Ascending aorta (tissue), 2 donors: ENCODE measurements at regions not wholly inside any gene's neighbourhood (a gene's known extent, or its start where the extent isn't known, plus 50 kb on each side); places are given as distances from the start of the nearest gene placed in this dataset.

Experiments used
- DNase-seq, 2 donors: peaks; one replicate each; pipeline ENCODE4 v3.0.0-alpha.2; 2019; ENCODE audit warnings: low spot score in 2 of 2
- H3K27ac ChIP-seq, 2 donors: fragments of 200-600 bp; sonication (generic); one replicate each; pipeline ENCODE4 v1.5.1; 2016 to 2017; ENCODE audit warnings: mild to moderate bottlenecking in 1 of 2
- H3K27me3 ChIP-seq: fragments of 200-600 bp; sonication (generic); one replicate; pipeline ENCODE4 v1.5.1; 2017
- H3K36me3 ChIP-seq, 2 donors: fragments of 200-600 bp; sonication (generic); one replicate each; pipeline ENCODE4 v1.5.1; 2016
- H3K4me1 ChIP-seq, 2 donors: fragments of 200-600 bp; sonication (generic); one replicate each; pipeline ENCODE4 v1.5.1; 2016 to 2017; ENCODE audit warnings: mild to moderate bottlenecking in 1 of 2
- H3K4me3 ChIP-seq, 2 donors: fragments of 200-600 bp; sonication (generic); one replicate each; pipeline ENCODE4 v1.5.1; 2016 to 2017; ENCODE audit warnings: mild to moderate bottlenecking in 1 of 2
- H3K9me3 ChIP-seq, 2 donors: fragments of 200-600 bp; sonication (generic); one replicate each; pipeline ENCODE4 v1.5.1; 2016
- CTCF ChIP-seq, 3 experiments: fragments of 200-600 bp in 2 of 3; fragments of 450-650 bp in 1 of 3; sonication (generic) in 2 of 3; IDR thresholded peaks; one replicate each; pipeline ENCODE4 v1.5.1; 2016 to 2019; ENCODE audit warnings: antibody characterized with exemption in 3 of 3, mild to moderate bottlenecking in 1 of 3, moderate library complexity in 1 of 3
- intact Hi-C: fragments of 100-400 bp; cut with DNase I; formaldehyde crosslinking; loops from one replicate; pipeline ENCODE4 v1.15.1; 2023

GRCh38 chr7:10257438-10257837 lies 716.2 kb upstream of the PHF14 start:
- H3K27me3 ChIP-seq = no peaks in the 10 kb centered on the region
- no peaks in the 10 kb centered on the region for H3K4me1 ChIP-seq
- intact Hi-C loops = no loop called here
- no peak overlapping the region for H3K4me3 ChIP-seq
- H3K27ac ChIP-seq = no peak overlapping the region
- no peaks in the 10 kb centered on the region for H3K9me3 ChIP-seq
- H3K36me3 ChIP-seq = no peaks in the 10 kb centered on the region
- no peak for TF ChIP-seq CTCF (IDR thresholded peaks at IDR 0.05)
- DNase-seq = no peak

- Histone ChIP-seq H3K9me3 (no peaks in the 10 kb centered on the region), H3K27me3 (no peaks in the 10 kb centered on the region), H3K4me1 (no peaks in the 10 kb centered on the region), H3K4me3 (no peak overlapping the region), H3K27ac (no peak overlapping the region), H3K36me3 (no peaks in the 10 kb centered on the region)
- DNase-seq = no peak
- no peak for TF ChIP-seq CTCF (IDR thresholded peaks at IDR 0.05)
- intact Hi-C loops = no loop called here
Observed at GRCh38 chr7:10266976-10267375, 706.7 kb upstream of the PHF14 start.

GRCh38 chr7:10268034-10268433 lies 705.6 kb upstream of the PHF14 start:
- DNase-seq = no peak
- Histone ChIP-seq H3K36me3 (no peaks in the 10 kb centered on the region), H3K27me3 (no peaks in the 10 kb centered on the region), H3K27ac (no peak overlapping the region), H3K4me1 (no peaks in the 10 kb centered on the region), H3K9me3 (no peaks in the 10 kb centered on the region), H3K4me3 (no peak overlapping the region)
- intact Hi-C loops = no loop called here
- no peak for TF ChIP-seq CTCF (IDR thresholded peaks at IDR 0.05)

- Histone ChIP-seq H3K9me3 (no peaks in the 10 kb centered on the region), H3K36me3 (no peaks in the 10 kb centered on the region), H3K27ac (no peak overlapping the region), H3K27me3 (no peaks in the 10 kb centered on the region), H3K4me1 (no peaks in the 10 kb centered on the region), H3K4me3 (no peak overlapping the region)
- DNase-seq = no peak
- intact Hi-C loops = no loop called here
- TF ChIP-seq CTCF (IDR thresholded peaks at IDR 0.05) = no peak
Observed at GRCh38 chr7:10282909-10283308, 690.8 kb upstream of the PHF14 start.

GRCh38 chr7:10284001-10284400 lies 689.7 kb upstream of the PHF14 start:
- H3K27me3 ChIP-seq = no peaks in the 10 kb centered on the region
- H3K4me3 ChIP-seq = no peak overlapping the region
- intact Hi-C loops = no loop called here
- no peak for DNase-seq
- no peak for TF ChIP-seq CTCF (IDR thresholded peaks at IDR 0.05)
- no peaks in the 10 kb centered on the region for H3K36me3 ChIP-seq
- H3K9me3 ChIP-seq = no peaks in the 10 kb centered on the region
- no peaks in the 10 kb centered on the region for H3K4me1 ChIP-seq
- no peak overlapping the region for H3K27ac ChIP-seq

- no peaks in the 10 kb centered on the region for H3K9me3 ChIP-seq
- no peak for DNase-seq
- no peak overlapping the region for H3K27ac ChIP-seq
- intact Hi-C loops = no loop called here
- TF ChIP-seq CTCF (IDR thresholded peaks at IDR 0.05) = no peak
- H3K4me3 ChIP-seq = no peak overlapping the region
- H3K36me3 ChIP-seq = no peaks in the 10 kb centered on the region
- H3K27me3 ChIP-seq = no peaks in the 10 kb centered on the region
- H3K4me1 ChIP-seq = no peaks in the 10 kb centered on the region
Observed at GRCh38 chr7:10299384-10299783, 674.3 kb upstream of the PHF14 start.
